T-helper 1 cell treated with Interleukin-12 subunit alpha and Interleukin-12 subunit beta and Interleukin-4 antibody, amounts not matched to agents 30 ng/mL and 1 ng/mL, for 36 hours (primary cell): ENCODE measurements at regions not wholly inside any gene's neighbourhood (a gene's known extent, or its start where the extent isn't known, plus 50 kb on each side); places are given as distances from the start of the nearest gene placed in this dataset.

Experiments used
- intact Hi-C: fragments of 100-400 bp; cut with micrococcal nuclease; formaldehyde crosslinking; loops from one replicate; pipeline ENCODE4 v1.15.1; 2024

DNA sequence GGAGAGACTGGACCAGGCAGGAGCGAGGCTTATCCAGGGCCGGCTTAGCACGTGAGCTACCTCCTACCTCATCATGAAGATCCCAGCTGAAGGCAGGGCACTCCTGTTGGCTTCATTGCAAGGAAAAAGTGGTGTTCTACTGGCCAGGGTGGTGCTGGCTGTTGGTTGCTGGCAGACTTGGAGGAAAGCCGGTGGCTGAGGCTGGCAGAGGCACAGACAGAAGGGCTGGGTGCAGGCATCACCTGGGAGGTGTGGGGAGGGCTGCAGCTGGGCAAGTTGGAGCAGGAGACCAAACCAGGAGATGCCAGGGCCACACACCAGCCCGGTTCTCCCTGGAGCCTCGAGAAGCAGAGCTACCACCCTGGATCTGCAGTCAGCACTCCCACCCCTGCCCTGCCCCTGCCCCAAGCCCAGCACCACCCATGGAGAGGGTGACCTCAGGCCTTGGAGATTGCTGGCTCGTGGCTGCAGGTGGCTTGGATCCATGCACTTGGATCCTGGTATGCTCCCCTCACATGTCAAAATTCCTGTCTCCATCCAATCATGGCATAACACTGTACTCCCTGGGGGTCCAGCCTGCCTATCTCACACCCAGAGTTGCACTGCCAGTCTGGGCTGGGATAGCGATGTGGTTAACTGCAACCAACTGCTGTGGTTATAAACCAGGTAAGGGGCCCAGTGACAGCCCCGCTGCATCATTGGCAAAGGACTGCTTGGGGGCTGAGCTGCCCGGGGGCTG is 49.7 kb downstream of the GLI2 start:
- intact Hi-C loops = no loop called here

DNA sequence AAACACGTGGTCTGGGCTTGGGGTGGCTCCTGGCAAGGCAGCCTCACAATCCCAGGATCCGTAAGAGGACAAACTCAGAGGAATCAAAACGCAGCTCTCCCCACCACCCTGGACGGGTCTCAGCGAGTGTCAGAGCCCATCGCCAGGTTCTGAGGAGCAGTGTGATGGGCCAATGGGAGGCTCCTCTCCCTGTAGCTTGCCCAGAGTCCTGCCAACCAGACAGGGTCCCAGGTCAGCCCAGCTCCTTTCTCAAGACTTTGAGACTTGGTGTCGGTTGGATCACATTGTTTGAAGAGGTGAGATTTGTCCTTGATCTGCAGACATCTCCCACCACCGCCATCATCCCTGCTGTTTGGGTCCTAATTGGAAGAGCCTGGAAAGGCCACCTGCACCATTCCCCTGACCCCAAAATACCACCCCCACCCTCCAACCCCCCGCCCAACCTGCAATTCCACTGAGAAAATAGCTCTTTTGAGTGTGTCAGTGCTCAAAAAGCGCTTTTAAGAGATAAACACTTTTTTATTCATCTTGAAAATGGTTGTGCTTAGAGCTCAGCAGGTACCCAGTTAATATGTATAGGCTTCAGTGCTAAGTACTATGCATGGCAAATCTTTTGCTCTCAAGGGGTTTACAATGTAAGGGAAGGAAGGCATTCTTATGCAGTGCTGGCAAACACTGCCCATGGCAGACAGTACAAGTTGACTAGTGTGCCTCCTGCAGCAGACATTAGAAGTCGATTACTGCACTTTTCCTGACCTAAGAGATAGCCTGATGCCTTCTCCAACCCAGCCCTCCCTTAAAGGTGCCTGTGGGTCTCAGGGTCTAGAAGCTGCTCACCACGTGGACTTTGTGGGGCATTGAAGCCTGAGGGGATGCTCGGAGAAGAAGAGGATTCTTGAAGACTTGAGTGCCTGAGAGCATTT is 50.6 kb downstream of the GLI2 start:
- intact Hi-C loops = no loop called here

DNA sequence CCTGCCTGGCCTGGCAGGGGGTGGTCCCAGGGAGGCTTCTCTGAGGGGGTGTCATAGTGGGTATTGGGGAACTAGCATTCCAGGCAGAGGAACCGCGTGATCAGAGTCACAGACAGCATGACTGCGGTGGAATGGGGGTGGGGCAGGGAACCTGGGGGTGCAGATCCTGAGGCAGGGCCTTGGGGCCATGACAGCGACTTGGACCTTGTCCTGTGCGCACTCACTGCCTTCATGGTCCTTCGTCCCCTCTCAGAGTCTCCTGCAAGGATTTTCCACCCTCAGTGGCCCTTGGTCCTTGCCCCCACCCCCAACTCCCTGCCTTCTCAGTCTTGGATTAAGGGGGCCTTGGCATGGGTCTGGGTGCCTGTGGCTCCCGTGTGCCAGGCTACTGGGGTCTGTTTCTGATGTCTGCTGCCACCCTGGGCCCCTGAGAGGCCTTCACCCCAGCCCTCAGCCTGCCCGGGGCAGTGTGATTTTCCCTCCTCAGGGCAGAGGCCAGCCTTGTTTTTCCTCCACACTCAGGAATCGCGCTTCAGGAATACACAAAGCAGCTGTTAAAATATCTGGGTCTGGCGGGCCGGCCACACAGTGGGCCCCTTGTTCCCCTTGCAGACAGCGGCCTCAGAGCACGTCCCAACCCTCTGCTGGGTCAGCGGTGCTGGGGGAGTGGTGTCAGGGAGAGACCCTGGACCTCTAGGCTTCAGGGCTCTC is 51.6 kb downstream of the GLI2 start:
- intact Hi-C loops = no loop called here

DNA sequence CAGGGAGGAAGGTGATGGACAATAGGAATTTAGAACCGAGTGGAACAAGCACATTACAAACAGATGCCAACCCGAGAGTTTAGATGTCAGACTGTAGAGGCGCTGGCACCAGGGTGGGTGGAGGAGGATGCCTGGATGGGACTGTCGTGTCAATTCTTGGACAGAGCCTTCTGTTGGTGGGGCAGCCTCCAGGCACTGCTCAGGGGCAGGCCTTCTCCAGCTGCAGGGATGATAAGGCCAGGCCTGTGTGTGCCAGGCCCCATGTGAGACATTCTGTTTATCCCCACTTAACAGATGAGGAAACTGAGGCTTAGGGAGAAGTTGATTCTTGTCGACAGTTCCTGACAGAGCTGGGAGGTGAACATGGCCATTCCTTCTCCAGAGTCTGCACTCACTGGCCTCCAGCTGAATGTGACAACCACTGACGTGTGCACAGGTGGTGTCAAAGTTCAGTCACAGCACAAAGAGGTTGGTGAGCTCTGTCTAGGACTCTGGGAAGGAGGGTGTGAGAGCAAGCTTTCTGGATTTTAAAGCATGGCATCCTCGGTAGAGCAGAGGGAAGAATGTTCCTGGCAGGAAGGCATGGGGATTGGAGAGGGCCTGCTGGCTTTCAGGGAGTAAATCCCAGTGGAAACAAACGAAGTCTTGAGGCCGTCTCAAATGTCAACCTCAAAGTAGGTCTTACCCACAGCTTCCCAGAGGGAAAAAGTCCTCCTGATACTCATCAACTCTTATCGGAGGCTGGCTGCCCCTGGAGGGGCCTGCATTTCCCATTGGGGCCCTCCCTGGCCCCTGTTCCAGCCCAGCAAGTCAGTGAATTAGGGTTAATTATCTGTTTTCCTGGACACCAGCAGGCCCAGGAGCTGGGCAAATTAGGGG is 52.4 kb downstream of the GLI2 start:
- intact Hi-C loops = no loop called here

DNA sequence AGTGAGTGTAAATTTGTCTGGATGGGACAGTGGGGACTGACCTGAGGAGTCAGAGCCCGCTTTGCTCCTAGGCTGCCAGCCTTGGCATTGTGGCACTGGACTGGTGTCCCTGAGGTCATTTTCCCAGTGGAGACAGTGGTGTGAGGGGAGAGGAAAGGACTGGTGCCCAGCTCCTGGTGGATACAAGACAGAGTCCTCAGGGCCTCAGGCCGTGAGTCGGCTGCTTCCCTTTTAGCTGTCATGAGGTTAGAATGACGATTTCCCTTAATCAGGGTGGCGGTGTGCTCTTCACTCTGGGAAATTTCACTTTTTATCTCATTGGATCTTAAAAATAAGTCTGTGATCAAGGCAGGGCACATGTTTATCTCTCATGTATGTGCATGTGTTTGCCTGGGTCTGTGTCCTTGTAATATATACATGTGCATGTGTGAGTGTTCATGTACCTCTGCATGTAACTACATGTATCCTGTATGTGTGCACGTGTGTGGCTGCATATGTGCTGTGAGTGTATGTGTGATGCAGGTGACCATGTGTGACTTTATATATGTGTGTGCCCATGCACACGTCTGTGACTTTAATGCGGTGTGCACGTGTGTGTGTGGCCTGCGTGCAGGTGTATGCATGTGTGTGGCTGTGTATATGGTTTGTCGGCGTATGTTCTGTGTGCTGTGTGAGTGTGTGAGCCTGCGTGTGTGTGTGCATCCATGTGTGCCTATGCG is 55.7 kb downstream of the GLI2 start:
- intact Hi-C loops = no loop called here

DNA sequence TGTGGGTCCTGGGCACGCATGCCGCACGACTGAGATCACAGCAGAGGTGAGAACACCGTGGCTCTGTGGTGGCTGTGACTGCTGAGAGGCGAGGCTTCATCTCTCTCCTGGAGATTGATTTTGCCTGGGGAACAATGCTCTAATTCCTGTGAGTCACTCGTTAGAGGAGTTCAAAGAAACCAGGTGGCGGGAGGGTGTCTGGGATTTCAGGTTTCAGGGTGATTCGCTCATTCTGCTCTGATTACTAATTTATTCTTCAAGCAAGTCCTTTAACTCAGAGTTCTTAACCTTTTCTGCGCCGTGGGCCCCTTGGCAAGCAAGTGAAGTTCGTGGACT is 56.3 kb downstream of the GLI2 start:
- intact Hi-C loops = no loop called here

DNA sequence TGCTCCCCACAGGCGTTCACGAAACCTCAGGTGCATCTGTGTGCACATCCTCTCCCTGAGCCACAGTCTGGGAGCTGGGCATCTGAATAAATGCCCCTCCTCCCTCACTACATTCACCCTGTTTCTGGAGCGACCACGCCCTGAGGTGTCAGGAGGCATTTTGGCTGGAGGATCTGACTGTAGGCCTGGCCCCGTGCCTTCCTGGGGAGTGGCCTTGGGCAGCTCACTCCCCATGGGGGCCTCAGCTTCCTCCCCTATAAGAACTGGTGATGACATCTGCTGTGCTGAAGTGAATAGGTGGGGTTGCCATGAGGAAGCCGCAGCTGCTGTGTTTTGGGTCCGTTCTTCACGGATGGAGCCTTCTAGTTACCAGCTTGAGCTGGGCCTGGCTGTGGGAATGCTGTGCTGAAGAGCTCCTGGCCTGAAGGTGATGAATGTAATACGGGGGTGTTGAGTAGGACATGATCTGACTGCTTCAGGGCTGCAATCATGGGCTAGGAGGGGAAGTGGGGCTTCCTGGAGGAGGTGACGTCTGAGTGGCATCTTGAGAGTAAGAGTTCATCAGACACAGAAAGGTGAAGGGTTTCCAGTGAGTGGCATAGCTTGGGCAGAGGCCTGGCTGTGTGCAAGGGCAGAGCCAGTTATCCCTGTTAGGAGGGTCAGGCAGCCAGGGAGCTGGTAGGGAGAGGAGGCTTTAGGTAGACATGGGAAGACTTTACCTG is 58.2 kb downstream of the GLI2 start:
- intact Hi-C loops = no loop called here

DNA sequence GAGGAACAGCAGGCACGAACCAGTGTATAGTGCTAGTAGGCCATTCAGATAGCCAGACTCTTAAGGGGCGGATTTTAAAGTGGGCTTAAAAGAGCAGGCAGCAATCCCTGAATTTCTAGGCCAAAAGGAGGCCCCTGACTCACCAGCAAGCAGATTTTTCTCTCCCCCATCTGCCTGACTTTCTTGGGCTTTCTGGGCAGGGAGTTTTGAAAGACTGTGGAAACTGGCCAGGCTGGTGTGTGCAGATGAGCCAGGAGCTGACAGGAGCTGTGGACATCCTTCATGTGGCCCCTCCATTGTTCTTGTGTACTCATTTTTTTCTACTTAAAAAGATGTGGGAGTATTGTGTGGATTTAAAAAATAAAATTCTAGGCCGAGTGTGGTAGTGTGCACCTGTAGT is 59.0 kb downstream of the GLI2 start:
- intact Hi-C loops = no loop called here

DNA sequence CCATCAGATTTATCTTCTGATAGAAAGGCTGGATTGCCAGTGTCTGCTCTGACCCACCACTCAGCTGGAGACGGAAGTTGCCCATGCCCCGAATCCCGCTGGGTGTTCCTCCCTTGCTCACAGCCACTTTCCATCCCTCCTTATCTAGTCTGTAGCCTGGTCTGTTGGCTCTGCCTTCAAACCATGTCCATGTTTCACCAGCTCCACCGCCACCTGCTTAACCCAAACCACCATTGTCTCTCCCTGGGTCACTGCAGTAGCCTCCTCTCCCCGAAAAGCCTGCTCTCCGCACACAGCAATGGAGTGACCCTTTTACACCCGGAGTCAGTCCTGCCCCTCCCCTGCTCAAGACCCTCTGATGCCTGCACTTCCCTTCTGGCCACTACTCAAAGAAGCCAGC is 60.4 kb downstream of the GLI2 start:
- intact Hi-C loops = no loop called here

DNA sequence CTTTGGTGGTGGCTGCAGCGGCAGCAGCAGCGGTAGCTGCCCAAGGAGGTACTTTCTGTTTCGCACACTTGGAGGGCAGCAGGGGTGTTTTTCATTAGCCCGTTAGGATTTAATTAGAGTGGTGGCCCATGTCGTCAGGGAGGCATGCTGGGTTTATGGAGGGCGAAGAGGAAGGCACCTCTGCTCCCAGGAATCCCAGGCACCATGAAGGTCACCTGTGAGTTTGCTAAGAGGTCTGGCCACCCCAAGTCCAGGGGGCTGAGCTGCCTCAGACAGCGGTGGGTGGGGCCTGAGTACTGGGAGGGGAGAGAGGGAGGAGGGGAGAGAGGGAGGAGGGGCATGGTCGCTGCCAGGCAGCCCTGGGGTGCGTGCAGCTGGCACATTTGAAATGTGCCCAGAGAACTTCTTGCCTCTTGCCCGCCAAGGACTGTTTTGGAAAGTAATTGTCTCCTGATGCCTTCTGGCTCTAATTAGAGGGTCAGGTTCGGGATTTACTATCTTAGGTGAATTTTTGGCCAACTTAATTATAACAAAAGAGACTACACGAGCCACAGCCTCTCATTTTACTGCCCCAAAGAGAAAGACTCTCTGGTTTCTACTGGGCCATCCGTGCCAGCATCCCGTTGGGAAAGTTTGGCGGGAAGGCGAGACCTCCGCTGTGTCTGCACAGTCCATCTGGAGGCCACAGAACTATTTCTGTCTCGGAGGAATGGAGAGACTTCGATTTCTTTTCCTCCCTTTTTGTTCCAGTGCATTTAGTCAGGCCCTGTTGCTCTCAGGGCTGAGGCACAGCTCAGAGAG is 62.0 kb downstream of the GLI2 start:
- intact Hi-C loops = no loop called here

DNA sequence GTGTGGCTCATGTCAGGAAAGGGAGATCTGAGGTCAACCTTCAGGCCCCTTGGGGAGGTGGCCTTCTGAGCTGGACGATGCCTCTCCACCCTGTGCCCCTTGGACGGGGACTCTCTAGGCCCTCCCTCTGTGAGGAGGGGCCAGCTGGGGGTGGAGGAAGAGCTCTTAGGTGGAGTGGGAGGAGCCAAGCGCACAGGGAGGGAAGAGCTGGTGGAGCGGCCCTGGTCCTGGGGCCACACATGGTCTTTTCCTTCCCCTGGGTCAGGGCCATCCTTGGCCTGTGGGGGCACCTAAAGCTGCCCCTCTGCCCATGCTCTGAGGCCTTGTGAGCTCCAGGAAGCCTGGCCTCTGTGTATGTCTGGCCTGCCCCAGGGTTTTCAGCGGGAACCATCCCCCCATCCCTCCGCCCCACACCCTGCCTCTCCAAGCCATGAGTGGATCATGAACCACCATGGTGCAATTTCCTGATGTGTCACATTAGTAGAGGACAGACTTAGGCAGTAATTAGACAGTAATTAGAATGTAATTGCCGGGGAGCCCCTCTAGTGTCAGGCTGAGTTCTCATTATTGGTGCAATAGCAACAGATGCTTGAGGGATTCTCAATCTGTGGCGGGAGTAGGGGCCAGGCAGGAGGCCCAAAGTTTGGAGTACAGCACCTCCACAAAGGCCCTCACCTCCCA is 63.0 kb downstream of the GLI2 start:
- intact Hi-C loops = no loop called here

DNA sequence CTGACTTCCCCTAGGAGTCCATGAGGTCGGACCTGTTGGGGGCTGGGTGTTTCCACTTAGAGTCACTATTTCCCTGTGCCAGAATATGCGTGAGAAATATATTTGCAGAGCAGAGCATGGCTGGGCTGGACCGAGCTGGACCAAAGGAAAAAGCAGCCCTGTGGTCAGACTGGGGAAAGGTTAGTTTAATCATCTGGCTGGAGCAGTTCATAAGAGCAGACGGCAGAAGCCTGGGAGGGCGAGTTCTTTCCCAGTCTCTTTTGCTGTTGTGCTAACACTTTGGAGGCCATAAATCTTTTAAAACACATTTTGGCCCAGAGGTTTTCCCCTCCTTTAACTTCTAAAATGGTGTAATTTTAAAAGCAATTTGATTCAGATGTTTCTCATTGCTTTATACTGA is 66.5 kb downstream of the GLI2 start:
- intact Hi-C loops = no loop called here

DNA sequence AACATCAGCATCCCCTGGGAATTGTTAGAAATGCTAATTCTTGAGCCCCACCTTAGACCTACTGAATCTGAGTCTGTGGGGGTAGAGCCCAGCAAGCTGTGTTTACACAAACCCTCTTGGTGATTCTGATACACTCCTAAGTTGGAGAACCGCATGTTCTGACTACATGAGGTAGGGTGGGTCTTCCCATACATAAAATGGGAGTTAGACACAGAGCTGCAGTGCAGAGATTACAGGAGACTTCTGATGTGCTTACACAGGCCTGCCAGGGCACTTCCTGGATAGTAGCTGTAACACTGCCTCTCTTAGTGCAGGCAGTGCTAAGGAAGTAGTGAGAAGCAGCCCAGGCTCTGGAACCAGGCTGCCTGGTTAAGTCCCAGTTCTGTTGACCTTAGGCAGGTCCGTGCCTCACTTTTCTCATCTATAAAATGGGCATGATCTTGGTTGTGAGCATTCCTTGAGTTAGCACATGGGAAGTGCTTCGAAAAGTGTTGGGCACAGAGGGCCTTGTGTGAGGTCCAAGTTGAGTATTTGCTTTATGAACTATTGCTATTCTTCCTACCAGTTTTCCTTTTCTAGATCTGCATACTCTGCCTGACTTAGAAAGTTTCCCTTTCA is 67.3 kb downstream of the GLI2 start:
- intact Hi-C loops = no loop called here

DNA sequence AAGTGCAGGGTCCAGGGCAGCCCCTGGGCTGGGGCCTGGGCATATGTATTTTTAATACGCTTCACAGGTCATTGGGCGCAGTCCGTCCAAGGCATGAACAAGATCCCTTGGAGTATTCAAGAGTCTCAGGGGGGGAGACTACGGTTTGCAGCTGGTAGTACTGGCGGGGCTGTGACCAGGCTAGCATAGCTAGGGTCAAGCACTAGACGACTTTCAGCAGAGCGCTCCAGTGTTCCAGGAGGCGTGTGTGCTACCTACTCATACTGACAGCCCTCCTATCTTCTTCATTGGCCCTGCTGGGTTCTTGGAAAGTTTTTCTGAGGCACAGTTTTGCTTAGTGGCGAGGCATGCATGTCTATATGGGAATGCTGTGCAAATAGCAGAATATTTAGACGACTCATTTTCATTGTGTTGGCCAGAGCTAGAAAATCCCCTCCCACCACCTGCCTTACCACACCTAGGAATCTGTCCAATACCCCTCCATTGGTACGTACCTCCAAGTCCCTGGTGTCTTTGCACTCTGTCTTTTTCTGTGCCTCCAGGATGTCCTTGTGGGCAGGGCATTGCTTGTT is 68.2 kb downstream of the GLI2 start:
- intact Hi-C loops = no loop called here

DNA sequence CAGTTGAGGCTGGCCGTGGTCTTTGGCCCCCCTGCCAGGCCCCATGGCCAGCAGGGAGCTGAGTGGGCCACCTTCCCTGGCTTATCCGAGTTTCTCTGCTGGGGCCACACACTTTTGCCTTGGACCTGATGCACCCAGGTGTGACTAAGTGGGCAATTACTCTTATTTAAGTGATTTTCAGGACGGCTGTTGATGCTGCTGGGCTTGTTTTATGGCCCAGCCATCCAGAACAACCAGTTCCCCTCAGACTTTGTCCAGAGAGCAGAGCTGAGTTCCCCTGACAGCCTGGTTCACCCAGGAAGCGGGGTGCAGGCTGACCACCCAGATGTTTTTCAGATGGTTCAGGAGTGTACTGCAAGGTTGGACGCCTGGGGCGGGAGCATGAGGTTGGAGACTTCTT is 68.8 kb downstream of the GLI2 start:
- intact Hi-C loops = no loop called here

DNA sequence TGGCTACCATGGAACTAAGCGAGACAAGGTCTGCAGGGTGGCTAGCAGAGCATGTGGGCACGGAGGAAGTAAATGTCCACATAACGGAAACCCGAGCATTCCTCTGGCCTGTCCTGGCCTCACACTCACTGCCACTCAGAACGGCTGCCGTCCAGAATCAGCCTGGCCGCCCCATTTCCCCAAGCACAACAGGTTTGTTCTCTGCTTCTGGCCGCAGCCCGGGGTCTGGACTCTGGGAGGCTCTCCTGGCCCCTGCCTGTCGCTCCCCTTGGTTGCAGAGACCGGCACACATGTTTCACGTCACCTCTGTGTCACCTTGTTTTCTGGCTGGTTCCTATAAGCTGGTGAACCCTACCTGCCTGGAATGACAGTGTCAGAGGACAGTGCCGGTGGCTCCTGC is 69.3 kb downstream of the GLI2 start:
- intact Hi-C loops = no loop called here

DNA sequence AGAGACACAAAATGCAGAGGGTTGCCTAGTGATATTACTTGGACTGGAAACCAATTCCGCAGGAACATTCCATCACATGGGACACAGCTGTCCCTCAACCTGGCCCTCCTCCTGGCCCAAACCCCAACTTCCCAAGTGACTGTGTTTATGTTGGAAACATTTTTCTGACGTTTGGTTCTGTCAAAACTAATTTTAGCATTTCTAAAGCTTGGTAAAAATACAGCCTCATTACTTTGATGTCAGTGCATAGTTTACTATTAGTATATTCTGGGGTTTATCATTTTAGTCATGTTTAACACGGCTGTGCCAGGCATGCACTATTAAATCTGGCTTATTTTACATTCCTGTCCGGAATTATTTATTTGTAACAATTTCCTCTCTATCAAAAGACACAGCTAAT is 69.9 kb downstream of the GLI2 start:
- intact Hi-C loops = no loop called here

DNA sequence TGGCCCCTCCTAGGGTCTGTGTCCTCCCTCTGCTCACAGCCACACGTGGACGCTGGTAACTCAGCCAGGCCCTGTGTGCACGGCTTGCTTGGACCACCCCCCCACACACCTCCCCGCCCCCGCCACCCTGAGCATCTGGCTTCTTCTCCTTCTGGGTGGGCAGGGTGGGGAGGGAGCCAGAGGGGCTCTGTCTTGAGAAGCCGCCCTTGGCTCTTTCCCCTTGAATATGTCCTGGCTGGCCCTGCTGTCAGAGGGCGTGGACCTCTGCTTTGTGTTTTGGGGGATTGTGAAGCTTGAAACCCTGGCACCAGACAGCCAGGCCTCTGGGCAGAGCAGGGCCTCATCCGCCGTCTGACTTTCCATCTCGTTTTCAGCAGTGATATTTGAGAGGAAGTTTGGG is 72.1 kb downstream of the GLI2 start:
- intact Hi-C loops = no loop called here
